ENCODE measurements at regions not wholly inside any gene's neighbourhood (a gene's known extent, or its start where the extent isn't known, plus 50 kb on each side); places are given as distances from the start of the nearest gene placed in this dataset.

- H3K4me2 ChIP-seq (ENCODE audit: low read length), result no peak overlapping the region
- H3K27me3 ChIP-seq (ENCODE audit: control insufficient read depth, low read length), result peaks cover 5% of the 10 kb centered on the region; the same call in 1 of the 2 replicates
- H3K4me1 ChIP-seq (ENCODE audit: control insufficient read depth, low read length), result no peaks in the 10 kb centered on the region
- no peak for TF ChIP-seq CTCF (IDR thresholded peaks at IDR 0.05; ENCODE audit: low read depth, low read length, poor library complexity, severe bottlenecking)
- no peak for TF ChIP-seq EZH2phosphoT487 (IDR thresholded peaks at IDR 0.05; ENCODE audit: borderline replicate concordance, low read length)
- H3K36me3 ChIP-seq (ENCODE audit: control insufficient read depth, low read length), result no peaks in the 10 kb centered on the region
- H3F3A ChIP-seq (ENCODE audit: control insufficient read depth, insufficient read depth), result no peaks in the 10 kb centered on the region
- no peaks in the 10 kb centered on the region for H3K9me2 ChIP-seq (replicated peaks; ENCODE audit: control insufficient read depth, low read length)
- no peaks in the 10 kb centered on the region for H3K9me3 ChIP-seq (ENCODE audit: control insufficient read depth, insufficient read depth, low read length)
- no peaks in the 10 kb centered on the region for H4K20me1 ChIP-seq (ENCODE audit: control insufficient read depth, insufficient read depth, low read depth, low read length)
- no peaks in the 10 kb centered on the region for H3K79me2 ChIP-seq (ENCODE audit: control insufficient read depth, low read length)
- H3K27ac ChIP-seq (ENCODE audit: low read depth, low read length), result no peak overlapping the region
- H3K4me3 ChIP-seq (ENCODE audit: low read length), result no peak overlapping the region
Measured at GRCh38 chr1:29934255-29934772, 698.0 kb downstream of the PTPRU start.

DNA sequence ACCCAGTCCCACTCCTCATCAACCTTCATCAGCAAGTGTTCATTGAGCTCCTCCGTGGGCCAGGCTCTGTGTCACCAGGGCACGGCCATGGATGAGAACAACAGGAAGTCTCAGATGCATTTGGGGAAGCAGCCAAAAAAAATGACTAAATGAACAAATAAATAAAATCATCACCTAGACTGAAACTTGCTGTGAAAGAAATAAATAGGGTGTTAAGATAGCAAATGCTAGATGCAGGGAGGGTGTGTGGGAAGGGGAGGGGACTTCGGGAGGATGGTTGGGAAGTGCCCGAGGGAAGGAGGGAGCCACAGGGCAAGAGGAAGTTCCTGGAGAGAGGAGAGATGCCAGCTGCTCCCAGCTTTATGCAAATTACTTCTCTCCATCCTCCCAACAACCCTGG is 696.7 kb downstream of the PTPRU start:
- no peak for TF ChIP-seq EZH2phosphoT487 (IDR thresholded peaks at IDR 0.05; ENCODE audit: borderline replicate concordance, low read length)
- TF ChIP-seq CTCF (IDR thresholded peaks at IDR 0.05; ENCODE audit: low read depth, low read length, poor library complexity, severe bottlenecking), result no peak
- Histone ChIP-seq H3K4me1 (ENCODE audit: control insufficient read depth, low read length) (no peaks in the 10 kb centered on the region), H3K79me2 (ENCODE audit: control insufficient read depth, low read length) (no peaks in the 10 kb centered on the region), H3F3A (ENCODE audit: control insufficient read depth, insufficient read depth) (no peaks in the 10 kb centered on the region), H3K36me3 (ENCODE audit: control insufficient read depth, low read length) (no peaks in the 10 kb centered on the region), H3K9me2 (replicated peaks; ENCODE audit: control insufficient read depth, low read length) (no peaks in the 10 kb centered on the region), H3K4me3 (ENCODE audit: low read length) (no peak overlapping the region), H3K27me3 (ENCODE audit: control insufficient read depth, low read length) (peaks cover 5% of the 10 kb centered on the region; the same call in 1 of the 2 replicates), H3K4me2 (ENCODE audit: low read length) (no peak overlapping the region), H4K20me1 (ENCODE audit: control insufficient read depth, insufficient read depth, low read depth, low read length) (no peaks in the 10 kb centered on the region), H3K27ac (ENCODE audit: low read depth, low read length) (no peak overlapping the region), H3K9me3 (ENCODE audit: control insufficient read depth, insufficient read depth, low read length) (no peaks in the 10 kb centered on the region)

DNA sequence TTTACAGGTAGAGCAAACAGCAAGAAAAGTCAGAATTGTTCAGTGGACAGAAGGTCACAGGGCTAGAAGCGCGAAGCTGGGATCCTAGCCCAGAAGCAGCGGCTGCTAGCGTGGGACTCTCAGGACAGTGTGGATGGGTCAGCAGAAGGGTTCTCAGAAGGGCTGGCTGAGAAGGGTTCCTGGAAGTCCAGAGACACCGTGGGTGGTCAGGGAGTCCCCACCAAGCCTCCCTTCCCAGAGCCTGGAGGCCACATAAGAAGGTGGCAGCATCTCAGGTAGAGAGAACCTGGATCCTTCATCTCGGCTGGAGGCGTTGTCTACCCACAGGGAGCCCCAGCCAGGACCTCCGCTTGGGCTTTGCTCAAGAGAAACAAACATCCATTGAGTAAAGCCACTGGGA is 696.3 kb downstream of the PTPRU start:
- Histone ChIP-seq H3K27ac (ENCODE audit: low read depth, low read length) (no peak overlapping the region), H3F3A (ENCODE audit: control insufficient read depth, insufficient read depth) (no peaks in the 10 kb centered on the region), H3K79me2 (ENCODE audit: control insufficient read depth, low read length) (no peaks in the 10 kb centered on the region), H3K4me1 (ENCODE audit: control insufficient read depth, low read length) (no peaks in the 10 kb centered on the region), H3K9me2 (replicated peaks; ENCODE audit: control insufficient read depth, low read length) (no peaks in the 10 kb centered on the region), H3K9me3 (ENCODE audit: control insufficient read depth, insufficient read depth, low read length) (no peaks in the 10 kb centered on the region), H3K36me3 (ENCODE audit: control insufficient read depth, low read length) (no peaks in the 10 kb centered on the region), H3K27me3 (ENCODE audit: control insufficient read depth, low read length) (peaks cover 5% of the 10 kb centered on the region; the same call in 1 of the 2 replicates), H4K20me1 (ENCODE audit: control insufficient read depth, insufficient read depth, low read depth, low read length) (no peaks in the 10 kb centered on the region), H3K4me2 (ENCODE audit: low read length) (no peak overlapping the region), H3K4me3 (ENCODE audit: low read length) (no peak overlapping the region)
- no peak for TF ChIP-seq CTCF (IDR thresholded peaks at IDR 0.05; ENCODE audit: low read depth, low read length, poor library complexity, severe bottlenecking)
- no peak for TF ChIP-seq EZH2phosphoT487 (IDR thresholded peaks at IDR 0.05; ENCODE audit: borderline replicate concordance, low read length)
